Stimulated activated CD4-positive, alpha-beta T cell treated with anti-CD3 and anti-CD28 coated beads, TNF-alpha, amount 100 ng/mL, for 4 hours (primary cell): ENCODE measurements at regions not wholly inside any gene's neighbourhood (a gene's known extent, or its start where the extent isn't known, plus 50 kb on each side); places are given as distances from the start of the nearest gene placed in this dataset.

Experiments used
- DNase-seq, 3 experiments: peaks; one replicate each; pipeline ENCODE4 v3.0.0-alpha.2; 2020; ENCODE audit warnings: low read depth in 3 of 3

DNA sequence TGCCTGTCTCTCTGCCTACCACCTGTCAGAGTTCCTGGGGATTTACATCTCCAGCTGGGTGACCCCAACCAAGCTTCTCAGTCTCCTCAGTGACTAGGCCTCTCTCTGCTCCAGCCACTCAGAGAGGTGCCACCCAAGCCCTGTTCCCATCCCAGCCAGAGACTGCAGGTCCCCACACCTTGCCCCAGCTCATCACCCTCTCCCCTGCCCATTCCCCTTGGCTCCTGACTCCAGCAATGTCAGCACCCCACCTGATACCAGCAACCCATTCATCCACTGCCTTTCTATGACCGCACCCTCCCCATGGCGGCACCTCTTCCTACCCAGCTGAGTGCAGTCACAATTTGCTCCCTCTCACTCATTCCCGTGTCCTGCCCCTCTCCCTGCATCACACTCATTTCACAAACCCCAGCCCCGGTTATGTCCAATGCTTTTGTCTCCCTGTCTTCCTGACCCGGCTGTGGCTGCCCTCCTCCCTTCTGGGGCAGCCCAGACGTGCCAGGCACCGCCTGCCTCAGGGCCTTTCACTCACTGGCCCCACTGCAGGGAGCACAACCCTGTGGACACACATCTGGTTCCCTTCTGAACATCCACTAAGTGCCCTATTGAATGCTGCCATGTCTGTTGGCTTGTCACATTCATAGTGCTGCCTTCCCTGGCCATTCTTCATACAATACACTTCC lies 494.8 kb upstream of the HS6ST1 start:
- DNase-seq, result no peak

DNA sequence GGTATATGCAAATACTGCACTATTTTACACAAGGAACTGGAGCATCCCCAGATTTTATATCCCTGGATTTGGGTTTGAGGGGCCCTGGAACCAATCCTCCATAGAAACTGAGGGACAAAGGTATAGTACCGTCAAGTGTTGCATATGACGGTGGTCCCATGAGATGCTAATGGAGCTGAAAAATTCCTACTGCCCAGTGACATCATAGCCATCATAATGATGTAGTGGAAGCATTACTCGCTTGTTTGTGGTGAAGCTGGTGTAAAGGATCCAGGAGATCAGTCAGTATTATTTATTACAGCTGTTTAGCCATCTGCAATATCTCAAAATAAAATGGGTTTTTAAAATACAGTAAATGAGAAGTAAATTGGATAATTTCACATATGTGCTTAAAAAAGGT lies 496.6 kb upstream of the HS6ST1 start:
- DNase-seq, result no peak

DNA sequence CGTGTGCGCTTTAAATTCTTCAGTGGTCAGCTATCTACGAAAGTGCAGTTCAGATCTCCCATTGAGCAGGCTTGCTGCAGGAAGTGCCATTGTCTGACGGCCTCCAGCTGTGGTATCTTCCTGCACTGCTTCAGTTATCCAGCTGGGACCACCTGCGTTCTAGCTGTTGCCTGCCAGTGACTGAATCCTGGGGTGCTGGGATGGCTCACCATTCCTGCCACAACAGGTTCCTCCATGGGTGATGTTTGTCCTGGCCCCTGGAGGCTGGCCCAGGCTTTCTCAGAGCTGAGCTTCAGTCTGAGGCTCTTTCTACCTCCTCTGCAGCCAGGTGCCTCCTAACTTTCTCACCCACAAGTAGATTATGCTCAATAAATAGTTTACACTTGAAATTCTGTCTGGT lies 498.5 kb upstream of the HS6ST1 start:
- DNase-seq, result no peak

DNA sequence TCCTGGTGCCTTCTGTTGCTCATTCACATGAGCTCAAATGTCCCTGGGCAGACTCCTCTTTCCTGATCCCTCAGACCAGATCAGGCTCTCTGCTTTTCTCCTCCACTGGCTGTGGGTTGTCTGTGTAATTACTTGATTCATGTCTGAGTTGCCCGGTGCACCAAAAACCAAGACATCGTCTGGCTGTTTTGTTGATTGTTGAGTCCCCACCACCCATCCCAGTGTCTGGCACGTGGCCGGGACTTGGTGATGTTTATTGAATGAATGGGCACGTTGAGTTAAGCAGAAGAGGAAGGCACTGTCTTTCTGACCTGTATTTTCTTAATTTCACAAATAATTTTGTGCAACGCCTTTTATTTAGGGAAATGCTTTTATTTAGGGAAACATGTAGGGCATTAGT lies 499.1 kb upstream of the HS6ST1 start:
- no peak for DNase-seq

DNA sequence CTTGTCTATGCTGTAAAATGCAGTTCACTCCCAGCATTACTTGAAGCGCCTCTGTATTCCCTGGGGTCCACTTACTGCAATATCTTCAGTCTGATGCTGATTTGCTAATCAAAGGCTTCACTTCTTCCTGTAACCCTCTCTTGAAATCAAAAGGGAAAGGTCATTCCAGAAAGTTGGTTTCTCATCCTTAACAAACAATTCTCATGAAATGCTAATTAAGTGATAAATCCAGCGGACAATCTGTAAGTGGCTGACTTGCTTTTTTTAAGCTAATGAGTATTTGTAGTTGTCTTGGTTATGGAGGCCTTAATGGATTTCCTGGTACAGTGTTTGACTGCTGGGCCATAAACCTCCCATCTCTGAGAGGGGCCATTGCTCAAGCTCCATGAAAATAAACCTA lies 499.6 kb upstream of the HS6ST1 start:
- DNase-seq, result no peak

DNA sequence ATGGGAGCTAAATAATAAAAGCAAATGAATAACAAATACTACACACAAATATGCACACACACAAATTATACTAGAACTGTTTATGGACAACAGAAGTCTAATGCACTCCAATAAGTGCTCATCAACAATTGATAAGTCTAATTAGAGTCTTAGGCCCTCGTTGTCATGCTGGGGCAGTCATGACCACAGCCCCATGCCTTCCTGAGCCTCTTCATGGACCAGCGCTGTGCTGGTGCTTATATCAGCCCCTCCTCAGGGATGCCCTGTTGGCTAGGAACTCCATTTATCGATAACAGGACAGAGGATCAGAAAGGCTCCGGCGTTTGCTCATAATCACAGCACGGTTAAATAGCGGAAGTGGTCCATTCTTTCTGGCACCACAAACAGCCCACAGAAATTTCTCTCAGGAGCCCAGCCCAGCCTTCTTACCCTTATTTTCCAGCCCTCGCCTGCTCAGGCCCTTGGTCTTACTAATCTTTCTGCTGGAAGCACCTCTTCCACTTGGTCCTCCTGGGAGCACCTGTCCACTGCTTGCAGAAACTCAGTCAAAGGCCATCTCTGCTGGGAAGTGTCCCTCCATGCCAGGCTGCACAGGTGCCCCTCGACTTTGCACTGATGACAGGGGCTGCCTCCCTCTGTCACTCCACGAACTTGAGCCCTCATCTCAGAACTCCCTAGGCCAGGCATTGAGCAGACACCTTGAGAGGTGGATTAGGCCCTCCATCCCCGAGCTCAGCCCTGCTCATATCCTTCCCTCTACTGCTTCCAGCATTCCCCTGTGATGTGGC lies 500.2 kb upstream of the HS6ST1 start:
- DNase-seq, result no peak

DNA sequence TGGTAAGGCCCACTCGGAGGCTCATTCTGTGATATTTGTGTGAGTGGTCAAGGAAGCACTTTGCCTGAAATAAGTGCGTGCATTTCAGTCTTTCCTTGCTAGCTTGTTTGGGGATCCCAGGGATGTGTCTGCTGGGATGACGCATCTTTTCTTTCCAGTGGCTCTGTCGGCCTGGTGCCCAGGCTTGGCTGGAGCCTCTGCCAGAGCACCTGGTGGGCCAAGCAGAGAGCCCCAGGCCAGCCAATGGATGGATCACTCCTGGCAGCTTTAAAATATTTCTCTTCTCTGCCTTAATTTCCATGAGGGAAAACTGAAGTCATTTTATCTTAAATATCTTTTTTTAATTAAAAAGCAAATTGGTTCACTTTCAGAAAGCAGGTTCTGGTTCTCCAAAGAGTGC lies 501.8 kb upstream of the HS6ST1 start:
- no peak for DNase-seq

DNA sequence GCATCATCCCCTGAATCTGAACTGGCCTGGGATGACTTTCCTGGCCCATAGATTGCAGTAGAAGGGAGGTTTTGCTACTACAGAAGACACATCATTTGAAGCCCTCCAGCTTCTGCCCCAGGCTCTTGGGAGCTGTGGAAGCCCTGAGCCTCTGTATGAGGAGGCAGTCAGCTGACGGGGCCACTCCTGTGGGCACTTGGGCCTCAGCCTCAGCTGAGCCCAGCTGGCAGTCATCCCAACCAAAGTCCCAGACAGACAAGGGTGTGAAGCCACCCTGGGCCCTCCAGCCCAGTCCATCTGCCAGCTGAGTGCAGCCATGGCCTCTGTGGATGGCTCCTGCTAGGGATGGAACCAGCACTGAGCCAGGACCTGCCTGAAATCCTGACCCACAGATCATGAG lies 502.3 kb upstream of the HS6ST1 start:
- no peak for DNase-seq

DNA sequence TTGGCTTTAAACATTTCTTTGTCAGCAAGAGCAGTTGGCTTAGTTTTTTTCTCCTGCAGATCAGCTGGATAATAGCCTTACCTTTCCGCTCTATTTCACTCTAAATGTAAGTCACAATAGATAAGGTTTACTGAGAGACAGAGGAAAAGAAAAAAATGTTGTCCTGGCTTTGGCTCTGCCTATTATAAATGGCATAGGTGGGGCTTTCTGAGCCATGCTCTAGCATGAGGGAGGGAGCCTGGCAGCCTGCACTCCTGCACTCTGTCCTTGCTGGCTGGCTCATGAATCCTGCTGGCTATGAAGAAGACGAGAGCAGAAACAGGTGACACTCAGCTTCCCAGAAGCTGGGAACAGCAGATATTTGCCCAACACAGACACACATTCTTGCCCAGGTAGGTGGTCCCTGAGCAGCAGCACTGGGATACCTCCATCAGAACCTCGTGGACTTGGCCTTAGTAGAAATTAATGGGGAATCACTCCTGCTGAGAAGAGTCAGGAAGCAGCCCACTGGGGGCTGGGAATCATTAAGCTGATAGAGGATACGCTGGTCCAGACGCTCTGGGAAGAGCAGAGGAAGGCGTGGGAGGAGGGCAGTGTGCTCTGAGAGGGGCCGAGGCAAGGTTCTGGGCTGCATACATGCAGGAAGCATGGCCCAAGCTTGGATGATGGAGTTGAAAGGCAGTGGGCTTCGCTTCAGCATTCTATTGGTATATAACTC lies 514.4 kb upstream of the HS6ST1 start:
- DNase-seq, result no peak

DNA sequence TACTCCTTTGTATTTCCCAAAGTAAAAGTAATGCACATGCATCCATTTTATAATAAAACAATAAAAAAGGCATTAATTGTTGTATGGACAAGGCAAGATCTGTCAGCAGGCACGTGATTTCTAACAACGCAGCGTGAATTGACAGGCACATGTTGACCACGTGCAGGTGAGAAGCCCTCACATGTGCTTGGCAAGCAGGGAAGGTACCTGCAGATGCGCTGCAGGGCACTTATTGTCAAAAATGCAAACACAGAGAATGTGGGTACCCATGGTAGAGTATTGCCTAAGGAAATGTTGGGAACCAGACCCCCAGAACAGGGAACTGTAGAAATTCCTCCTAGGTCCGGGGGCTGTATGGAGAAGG lies 515.0 kb upstream of the HS6ST1 start:
- no peak for DNase-seq

DNA sequence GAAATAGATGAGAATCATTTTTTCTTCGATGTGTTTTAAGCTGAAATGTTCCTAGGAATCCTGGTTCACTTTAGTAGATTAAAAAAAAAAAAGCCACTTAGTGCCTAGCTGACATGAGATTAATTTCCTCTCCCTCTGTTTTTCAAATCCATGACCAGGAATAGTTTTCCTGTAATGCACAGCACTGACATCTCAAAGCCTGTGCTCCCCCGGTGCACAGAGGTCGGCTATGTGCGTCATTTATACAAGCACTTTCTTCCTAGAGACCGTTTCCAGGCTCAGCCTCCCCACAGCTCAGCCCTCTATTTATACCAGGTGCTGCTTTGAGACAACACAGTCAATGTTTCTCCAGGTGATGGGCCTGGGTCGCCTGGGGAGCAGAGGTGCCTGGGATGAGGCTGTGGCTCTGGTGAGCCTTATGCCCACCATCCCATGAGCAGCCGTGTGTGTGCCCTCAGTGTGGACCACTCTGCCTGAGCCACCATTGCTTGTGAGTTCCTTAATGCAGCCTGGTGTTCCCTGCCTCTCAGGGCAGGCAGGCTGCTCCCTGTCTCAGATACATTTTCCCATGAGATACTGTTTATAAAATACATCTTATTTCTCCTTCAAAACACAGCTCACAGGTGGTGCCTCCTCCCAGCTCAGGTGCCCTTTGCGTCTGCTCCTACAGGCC lies 515.7 kb upstream of the HS6ST1 start:
- DNase-seq, result no peak

DNA sequence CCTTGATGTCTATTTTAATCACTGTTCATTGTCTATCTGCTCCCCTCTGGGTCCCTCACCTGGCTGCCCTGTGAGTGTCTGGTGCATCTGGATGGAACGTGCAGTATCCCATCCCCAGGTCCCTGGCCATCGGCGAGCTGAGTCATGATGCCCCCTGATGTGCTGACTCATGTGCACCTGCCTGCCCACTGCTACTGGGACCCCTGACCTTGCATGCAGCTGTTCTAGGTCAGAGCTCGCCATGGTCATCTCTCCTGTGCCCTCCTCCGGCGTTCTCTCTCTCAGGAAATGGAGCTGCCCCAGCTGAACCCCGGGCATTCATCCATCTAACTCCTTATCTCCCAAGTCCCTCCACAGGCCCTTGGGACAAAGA lies 516.2 kb upstream of the HS6ST1 start:
- no peak for DNase-seq

DNA sequence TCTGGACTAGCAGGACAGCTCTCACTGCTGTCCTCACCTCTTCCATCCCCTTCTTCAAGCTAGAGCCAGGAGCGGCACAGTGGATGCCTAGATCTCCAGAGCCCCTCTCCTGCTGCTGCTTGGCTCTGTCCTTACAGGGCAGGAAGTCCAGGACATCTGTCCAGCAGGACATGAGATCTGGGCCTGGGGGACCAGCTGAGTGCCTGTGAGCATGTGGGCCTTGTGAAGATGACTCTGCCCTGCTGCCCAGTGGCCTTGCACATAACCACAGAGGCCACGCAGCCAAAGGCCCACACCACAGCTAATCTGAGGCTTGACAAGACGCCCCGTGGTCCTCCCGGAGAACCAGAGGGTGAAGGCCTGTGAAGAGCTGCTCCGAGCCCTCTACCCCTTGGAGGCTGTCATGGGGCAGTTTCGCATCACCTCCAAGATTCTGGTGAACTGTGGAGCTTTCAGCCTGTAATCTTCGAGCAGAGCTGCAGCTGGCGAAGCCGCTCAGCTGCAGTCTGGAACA lies 516.7 kb upstream of the HS6ST1 start:
- no peak for DNase-seq

DNA sequence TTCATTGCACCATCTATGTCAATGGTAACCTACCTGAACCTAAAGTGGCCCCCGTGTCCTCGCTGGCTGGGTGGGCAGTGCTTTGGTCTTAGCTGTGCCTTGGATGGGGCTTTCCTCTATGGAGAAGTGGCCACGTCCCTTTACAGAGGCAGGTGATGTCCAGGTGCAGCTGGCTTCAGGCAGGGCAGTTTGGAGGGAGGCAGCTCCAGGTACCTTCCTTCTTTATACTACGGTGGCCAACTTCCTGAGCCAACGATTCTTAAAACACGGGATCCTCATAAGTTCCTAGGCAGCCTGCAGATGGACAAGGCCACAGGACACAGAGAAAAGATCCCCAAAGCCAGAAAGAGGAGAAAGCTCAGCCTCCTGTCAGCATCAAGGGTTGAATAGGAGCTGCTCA lies 517.3 kb upstream of the HS6ST1 start:
- no peak for DNase-seq

DNA sequence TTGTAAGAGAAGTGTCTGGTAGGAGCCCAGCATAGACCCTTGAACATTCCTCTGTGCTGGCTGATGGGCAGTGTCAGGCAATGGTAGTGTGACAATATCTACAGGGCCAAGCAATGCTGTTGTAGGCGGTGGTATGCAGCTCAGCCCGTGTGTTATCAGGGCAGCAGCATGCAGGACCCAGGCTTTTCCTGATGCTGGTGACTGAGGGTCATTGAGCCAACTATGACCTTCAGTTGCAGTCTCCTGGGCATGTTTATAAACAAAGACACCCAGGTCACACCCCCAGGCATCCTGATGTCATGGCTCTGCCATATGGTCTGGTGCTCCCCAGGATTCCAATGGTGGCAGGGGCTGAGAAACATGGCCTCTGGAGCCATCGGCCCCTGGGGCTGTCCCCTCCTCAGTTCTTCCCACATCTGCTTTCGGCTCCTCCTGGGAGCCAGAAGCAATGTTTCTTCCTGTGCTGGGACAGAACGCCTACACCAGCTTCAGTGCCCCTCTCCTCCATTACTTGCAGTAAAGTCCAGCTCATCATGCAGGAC lies 518.0 kb upstream of the HS6ST1 start:
- DNase-seq, result no peak

DNA sequence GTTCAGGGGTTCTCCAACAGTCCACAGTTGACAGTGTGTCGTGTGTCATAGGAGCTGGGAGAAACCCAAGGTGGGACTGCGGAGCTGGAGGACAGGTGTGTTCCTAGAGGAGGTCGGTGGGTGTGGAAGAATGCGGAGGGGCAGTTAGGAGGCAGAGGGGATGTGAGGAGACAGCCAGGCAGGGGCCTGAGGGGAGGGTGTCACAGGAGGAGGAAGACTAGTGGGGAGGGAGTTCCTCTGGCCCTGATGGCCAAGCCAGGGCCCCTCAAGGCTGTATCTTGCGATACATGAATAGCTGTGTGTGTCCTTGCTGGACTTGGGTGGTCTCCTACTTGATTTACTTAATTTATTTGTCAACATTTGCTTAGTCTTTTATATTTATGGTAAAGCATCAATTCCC lies 519.6 kb upstream of the HS6ST1 start:
- DNase-seq, result no peak

DNA sequence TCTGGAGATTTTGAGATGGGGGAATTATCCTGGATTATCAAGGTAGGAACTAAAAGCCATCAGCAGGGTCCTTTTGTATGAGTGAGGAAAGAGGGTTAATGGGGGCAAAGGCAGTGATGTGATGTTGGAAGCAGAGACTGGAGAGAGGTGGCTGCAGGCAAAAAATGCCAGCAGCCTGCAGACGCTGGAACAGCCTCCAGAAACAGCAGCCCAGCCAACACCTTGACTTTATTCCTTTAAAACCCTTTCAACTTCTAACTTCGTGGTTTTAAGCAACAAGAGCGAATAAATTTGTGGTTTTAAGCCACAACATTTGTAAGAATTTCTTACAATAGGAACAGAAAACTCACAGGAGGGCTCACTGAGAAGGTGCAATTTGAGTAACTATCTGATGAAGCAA lies 523.1 kb upstream of the HS6ST1 start:
- no peak for DNase-seq

DNA sequence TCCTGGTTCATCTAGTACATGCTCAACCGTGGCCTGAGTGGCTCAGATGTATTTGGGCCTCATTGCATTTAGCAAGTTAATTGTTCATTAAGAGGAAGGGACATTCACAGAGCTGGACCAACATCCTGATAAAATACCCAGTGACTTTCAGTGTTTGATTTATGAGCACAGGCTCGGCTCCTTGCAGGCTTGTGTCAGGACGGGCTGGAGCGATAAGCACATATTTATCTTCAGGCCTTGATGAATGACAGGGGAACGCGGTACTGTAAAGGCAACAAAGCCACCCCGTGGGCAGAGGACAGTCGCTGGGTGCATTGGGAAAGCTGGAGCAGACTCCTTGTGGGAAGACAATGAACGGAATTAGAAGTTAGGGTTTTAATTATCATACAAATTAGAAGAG lies 548.6 kb upstream of the HS6ST1 start:
- DNase-seq, result no peak

DNA sequence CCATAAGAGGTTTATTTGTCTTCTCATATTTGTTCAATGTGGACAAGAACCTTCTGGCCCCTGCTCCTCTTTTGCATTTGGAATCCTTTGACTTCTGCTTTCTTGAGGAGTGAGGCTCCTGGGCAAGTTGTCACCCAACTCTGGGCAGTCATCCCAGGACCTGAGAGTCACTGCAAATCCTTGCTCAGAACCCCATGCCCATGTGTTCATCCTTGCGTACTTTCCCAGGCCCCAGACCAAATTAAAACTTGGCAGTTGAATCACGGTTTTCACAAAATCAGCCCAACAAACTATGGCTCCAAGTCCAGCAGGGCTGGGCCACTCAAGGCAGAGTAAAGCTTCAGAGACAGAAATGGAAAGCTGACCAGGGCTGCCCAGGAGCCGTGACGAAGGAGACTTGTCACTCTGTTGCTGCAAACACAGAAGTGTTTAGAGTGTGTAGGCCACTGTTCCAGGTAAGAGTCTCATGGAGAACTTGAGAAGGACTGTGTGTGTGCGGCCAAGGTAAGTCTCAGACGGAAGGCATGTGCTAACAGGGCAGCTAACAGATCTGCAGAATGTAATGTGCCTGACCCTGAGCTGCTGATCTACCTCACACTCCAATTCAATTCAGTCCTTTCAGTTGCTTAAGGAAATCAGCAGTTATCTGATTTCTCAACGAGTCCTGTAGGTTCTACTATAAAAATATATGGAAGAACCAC lies 549.4 kb upstream of the HS6ST1 start:
- DNase-seq, result no peak

DNA sequence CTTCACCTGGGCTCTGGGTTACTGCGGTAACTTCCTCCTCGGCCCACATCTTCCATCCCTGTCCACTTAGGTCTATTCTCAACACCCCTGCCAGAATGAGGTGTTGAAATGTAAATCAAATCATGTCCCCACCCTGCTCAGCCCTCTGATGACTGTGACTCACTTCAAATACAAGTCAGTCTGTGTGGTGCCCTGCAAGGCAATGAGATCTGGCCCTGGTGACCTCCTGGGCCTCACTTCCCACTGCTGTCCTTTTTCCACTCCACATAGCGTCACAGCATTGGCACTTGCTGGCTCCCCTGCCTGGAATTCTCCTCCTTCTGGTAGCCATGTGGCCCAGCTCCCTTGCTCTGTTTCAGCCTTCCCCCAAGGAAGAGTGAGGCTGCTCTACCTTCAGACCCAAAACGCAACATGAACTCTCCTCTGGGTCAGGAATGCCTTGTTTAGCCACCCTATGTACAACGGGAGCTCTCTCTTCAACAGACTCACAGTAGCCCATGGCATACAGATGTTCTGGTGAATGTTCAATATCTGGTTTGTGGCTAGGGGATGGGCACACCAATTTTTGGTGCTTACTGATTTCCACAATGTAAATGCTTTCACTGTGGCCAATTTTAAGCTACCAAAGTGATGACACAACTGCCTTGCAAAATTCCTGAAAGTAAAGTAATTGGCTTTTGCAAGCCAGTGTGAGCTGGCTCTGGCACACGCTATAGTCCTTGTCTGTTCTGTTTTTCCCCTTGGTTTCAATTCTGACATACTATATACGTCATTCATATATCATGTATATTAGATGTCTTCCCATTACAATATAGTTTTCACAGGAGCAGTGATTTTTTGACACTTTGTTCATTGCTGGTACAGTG lies 550.3 kb upstream of the HS6ST1 start:
- no peak for DNase-seq
